Panc1 (cell line): ENCODE measurements at regions not wholly inside any gene's neighbourhood (a gene's known extent, or its start where the extent isn't known, plus 50 kb on each side); places are given as distances from the start of the nearest gene placed in this dataset.

ENCODE experiments used
- ATAC-seq: fragments of 200-7000 bp; cut with Tn5 transposase; 2 replicates; pipeline ENCODE4 v1.9.1; 2020; ENCODE audit warnings: mild to moderate bottlenecking, moderate library complexity
- BruUV-seq: library from RNA; stranded (reverse); fragments of 400-500 nt; replicated peaks from 2 replicates; lab custom pipeline; 2021; lab: Mats Ljungman, UMichigan
- CTCF ChIA-PET: fragments of 300-600 bp; sonication (Branson Sonifier 250); formaldehyde crosslinking; loops from one replicate; lab custom pipeline; 2022; ENCODE audit warnings: antibody characterized with exemption; lab: Charles Lee
- POLR2A ChIA-PET: fragments of 300-600 bp; sonication (Branson Sonifier 250); formaldehyde crosslinking; loops from one replicate; lab custom pipeline; 2022; ENCODE audit warnings: antibody characterized with exemption; lab: Charles Lee
- DNase-seq: peaks from one replicate; pipeline ENCODE4 v3.0.0-alpha.2; 2010; ENCODE audit warnings: low read depth, low spot score
- H3K27ac ChIP-seq: 2 replicates; pipeline ENCODE4 v1.5.1; 2011; ENCODE audit warnings: mild to moderate bottlenecking, low read length, inconsistent platforms
- H3K27me3 ChIP-seq: fragments of 200-500 bp; sonication (Bioruptor generic); 2 replicates; pipeline ENCODE4 v1.6.0; 2014; ENCODE audit warnings: low read length, inconsistent platforms; ENCODE audit not compliant: control insufficient read depth, insufficient read depth
- H3K36me3 ChIP-seq: fragments of 200-500 bp; sonication (Bioruptor generic); 2 replicates; pipeline ENCODE4 v1.5.1; 2014; ENCODE audit warnings: inconsistent platforms, mild to moderate bottlenecking, low read length, moderate library complexity; ENCODE audit not compliant: control insufficient read depth, insufficient read depth
- H3K4me1 ChIP-seq: 2 replicates; pipeline ENCODE4 v1.5.1; 2011; ENCODE audit warnings: inconsistent platforms, mild to moderate bottlenecking, low read length, moderate library complexity; ENCODE audit not compliant: control insufficient read depth, insufficient read depth
- H3K4me3 ChIP-seq, 2 experiments: 2 replicates each; pipeline ENCODE4 v1.5.1; 2011 to 2012; ENCODE audit warnings: low read depth in 2 of 2, low read length in 2 of 2, mild to moderate bottlenecking in 2 of 2, inconsistent platforms in 1 of 2, moderate library complexity in 1 of 2
- H3K9me3 ChIP-seq: fragments of 200-500 bp; sonication (Bioruptor generic); 2 replicates; pipeline ENCODE4 v1.5.1; 2014; ENCODE audit warnings: low read depth, mild to moderate bottlenecking, inconsistent platforms, low read length, moderate library complexity; ENCODE audit not compliant: control insufficient read depth, insufficient read depth
- CTCF ChIP-seq: fragments of 450-650 bp; IDR thresholded peaks from 2 replicates; pipeline ENCODE4 v1.5.1; 2017; ENCODE audit warnings: mild to moderate bottlenecking
- POLR2AphosphoS5 ChIP-seq: IDR thresholded peaks from 2 replicates; pipeline ENCODE4 v1.6.1; 2012; ENCODE audit warnings: mild to moderate bottlenecking, low read depth, low read length, moderate library complexity
- REST ChIP-seq, 2 experiments: IDR thresholded peaks; 2 replicates each; pipeline ENCODE4 v1.6.1; 2011 to 2012; ENCODE audit warnings: low read depth in 2 of 2, control low read depth in 1 of 2, low read length in 1 of 2, mild to moderate bottlenecking in 1 of 2, moderate library complexity in 1 of 2; ENCODE audit not compliant: insufficient read depth in 1 of 2
- SIN3A ChIP-seq: IDR thresholded peaks from 2 replicates; pipeline ENCODE4 v1.6.1; 2012; ENCODE audit warnings: low read depth, mild to moderate bottlenecking, low read length, moderate library complexity, borderline replicate concordance; ENCODE audit not compliant: insufficient read depth
- TCF7L2 ChIP-seq: IDR thresholded peaks from 2 replicates; pipeline ENCODE4 v1.6.1; 2011; ENCODE audit warnings: mild to moderate bottlenecking, low read depth, low read length, inconsistent platforms
- in situ Hi-C: cut with HindIII; loops from 2 replicates; pipeline ENCODE4 v1.10.0; 2016; ENCODE audit warnings: low sequenced_read_pairs, low pct_unique_long_range_greater_than_20kb
- intact Hi-C: fragments of 100-400 bp; cut with micrococcal nuclease; formaldehyde crosslinking; loops from one replicate; pipeline ENCODE4 v1.10.0; 2022; ENCODE audit not compliant: unreplicated experiment

GRCh38 chr5:35518104-35518503, 99.6 kb upstream of the SPEF2 start:
- Histone ChIP-seq H3K27ac (no peak overlapping the region), H3K36me3 (no peaks in the 10 kb centered on the region), H3K27me3 (no peaks in the 10 kb centered on the region), H3K4me1 (no peaks in the 10 kb centered on the region), H3K4me3 (no peak overlapping the region), H3K9me3 (no peaks in the 10 kb centered on the region)
- CTCF ChIA-PET: no interaction called here
- TF ChIP-seq POLR2AphosphoS5: no peak
- in situ Hi-C loops: no loop called here
- POLR2A ChIA-PET: no interaction called here
- BruUV-seq: no TSS peak
- intact Hi-C loops: no loop called here
- ATAC-seq: no peak
- DNase-seq: no peak

- Histone ChIP-seq H3K4me3 (no peak overlapping the region), H3K4me1 (no peaks in the 10 kb centered on the region), H3K27me3 (no peaks in the 10 kb centered on the region), H3K36me3 (no peaks in the 10 kb centered on the region), H3K27ac (no peak overlapping the region), H3K9me3 (no peaks in the 10 kb centered on the region)
- no peak for TF ChIP-seq POLR2AphosphoS5
- no peak for TF ChIP-seq REST (IDR thresholded peaks at IDR 0.05; ENCODE audit: insufficient read depth in 1 of 2, low read depth in 2 of 2, low read length in 1 of 2)
- TF ChIP-seq TCF7L2: no peak
- TF ChIP-seq SIN3A: no peak
- no peak for TF ChIP-seq CTCF
- in situ Hi-C loops (no loop called here), intact Hi-C loops (no loop called here)
- ATAC-seq (no peak), DNase-seq (no peak)
- no TSS peak for BruUV-seq
- CTCF ChIA-PET: no interaction called here
- POLR2A ChIA-PET: no interaction called here
Observed at GRCh38 chr5:35516271-35516670, 101.4 kb upstream of the SPEF2 start.

- intact Hi-C loops (no loop called here), in situ Hi-C loops (no loop called here)
- POLR2A ChIA-PET: no interaction called here
- no peaks in the 10 kb centered on the region for H3K9me3 ChIP-seq
- no peaks in the 10 kb centered on the region for H3K27me3 ChIP-seq
- H3K4me3 ChIP-seq: no peak overlapping the region
- no peak for ATAC-seq
- no peaks in the 10 kb centered on the region for H3K36me3 ChIP-seq
- DNase-seq: no peak
- no TSS peak for BruUV-seq
- CTCF ChIA-PET: no interaction called here
- no peaks in the 10 kb centered on the region for H3K4me1 ChIP-seq
- TF ChIP-seq TCF7L2: no peak
- TF ChIP-seq SIN3A: no peak
- TF ChIP-seq POLR2AphosphoS5: no peak
- TF ChIP-seq REST (IDR thresholded peaks at IDR 0.05; ENCODE audit: insufficient read depth in 1 of 2, low read depth in 2 of 2, low read length in 1 of 2): no peak
- TF ChIP-seq CTCF: no peak
- H3K27ac ChIP-seq: no peak overlapping the region
Observed at GRCh38 chr5:35513612-35514011, 104.1 kb upstream of the SPEF2 start.
